K562 (cell line): ENCODE measurements at regions not wholly inside any gene's neighbourhood (a gene's known extent, or its start where the extent isn't known, plus 50 kb on each side); places are given as distances from the start of the nearest gene placed in this dataset.

Experiments
- ATAC-seq: fragments of 200-7000 bp; cut with Tn5 transposase; 3 replicates; pipeline ENCODE4 v1.9.1; 2020; ENCODE audit warnings: moderate library complexity
- BruUV-seq: library from RNA; stranded (reverse); fragments of 400-500 nt; replicated peaks from 2 replicates; lab custom pipeline; 2021; lab: Mats Ljungman, UMichigan
- CTCF ChIA-PET: fragments of 300-600 bp; formaldehyde crosslinking; extraction: SDS; loops from one replicate; lab custom pipeline; 2021; ENCODE audit warnings: low intra/inter-chr PET ratio; lab: Yijun Ruan, JAX
- POLR2A ChIA-PET: fragments of 300-600, 350-650 bp; sonication (Branson Sonifier 250); formaldehyde crosslinking; extraction: SDS; loops from one replicate; lab custom pipeline; 2021; ENCODE audit warnings: antibody characterized with exemption, inconsistent platforms; lab: Yijun Ruan, JAX
- DNase-seq, 4 experiments: peaks; one replicate each; pipeline versions ENCODE4 v3.0.0 to v3.0.0-alpha.2; 2011 to 2018; ENCODE audit warnings: low spot score in 3 of 4, mixed read lengths in 3 of 4; ENCODE audit errors: extremely low read depth in 1 of 4
- FAIRE-seq: peaks from 2 replicates; lab custom pipeline; 2011; peaks lifted over from hg19 to GRCh38; lab: Jason Lieb, UNC
- H2AFZ ChIP-seq: 2 replicates; pipeline ENCODE4 v1.6.0; 2011; ENCODE audit warnings: low read depth, low read length, control low read depth, inconsistent platforms
- H3K27ac ChIP-seq: fragments of 200-600 bp; 3 replicates; pipeline ENCODE4 v1.8.0; 2011; ENCODE audit warnings: low read depth, mild to moderate bottlenecking, control low read depth, inconsistent platforms, low read length, moderate library complexity, mixed read lengths; ENCODE audit errors: extremely low read depth
- H3K27me3 ChIP-seq, 2 experiments: fragments of 300-600 bp in 1 of 2; 2 replicates in 1 of 2; 3 replicates in 1 of 2; pipeline versions ENCODE4 v1.6.0 to v1.8.0; 2011; ENCODE audit warnings: inconsistent platforms in 2 of 2, low read length in 2 of 2, mild to moderate bottlenecking in 1 of 2, mixed read lengths in 1 of 2, moderate library complexity in 1 of 2; ENCODE audit not compliant: control insufficient read depth in 2 of 2, insufficient read depth in 2 of 2
- H3K36me3 ChIP-seq: fragments of 300-600 bp; 3 replicates; pipeline ENCODE4 v1.8.0; 2011; ENCODE audit warnings: mild to moderate bottlenecking, low read length, inconsistent platforms; ENCODE audit not compliant: control insufficient read depth, insufficient read depth
- H3K4me1 ChIP-seq, 2 experiments: fragments of 200-600 bp in 1 of 2; replicated peaks in 1 of 2; 2 replicates in 1 of 2; 3 replicates in 1 of 2; pipeline versions ENCODE4 v1.5.1 to v1.8.0; 2011; ENCODE audit warnings: inconsistent platforms in 2 of 2, low read length in 2 of 2, mild to moderate bottlenecking in 1 of 2, mixed read lengths in 1 of 2, moderate library complexity in 1 of 2; ENCODE audit not compliant: control insufficient read depth in 2 of 2, insufficient read depth in 2 of 2
- H3K4me2 ChIP-seq: 2 replicates; pipeline ENCODE4 v1.6.1; 2011; ENCODE audit warnings: low read length, control low read depth, inconsistent platforms, mixed read lengths; ENCODE audit not compliant: insufficient read depth
- H3K4me3 ChIP-seq: fragments of 200-600 bp; sonication (generic), shearing (Covaris generic); 2 replicates; pipeline ENCODE4 v1.5.1; 2016; ENCODE audit warnings: control low read depth, inconsistent platforms
- H3K79me2 ChIP-seq: fragments of 200-600 bp; 3 replicates; pipeline ENCODE4 v1.8.0; 2011; ENCODE audit warnings: low read length, inconsistent platforms; ENCODE audit not compliant: control insufficient read depth, insufficient read depth
- H3K9ac ChIP-seq, 2 experiments: 2 replicates each; pipeline versions ENCODE4 v1.6.0 to v1.6.1; 2011; ENCODE audit warnings: low read depth in 2 of 2, low read length in 2 of 2, control low read depth in 1 of 2, inconsistent platforms in 1 of 2, mild to moderate bottlenecking in 1 of 2, mixed read lengths in 1 of 2; ENCODE audit not compliant: insufficient read depth in 1 of 2
- H3K9me1 ChIP-seq: one replicate; pipeline ENCODE4 v1.6.0; 2011; ENCODE audit warnings: inconsistent platforms, mild to moderate bottlenecking, low read length, moderate library complexity; ENCODE audit not compliant: control insufficient read depth, insufficient read depth
- H3K9me3 ChIP-seq: replicated peaks from 2 replicates; pipeline ENCODE4 v1.5.1; 2011; ENCODE audit warnings: low read depth, low read length, inconsistent platforms; ENCODE audit not compliant: control insufficient read depth, insufficient read depth
- H4K20me1 ChIP-seq: replicated peaks from 2 replicates; pipeline ENCODE4 v1.6.1; 2011; ENCODE audit warnings: low read length, inconsistent platforms, mixed read lengths; ENCODE audit not compliant: control insufficient read depth, insufficient read depth
- DDX20 ChIP-seq: fragments of 450-650 bp; IDR thresholded peaks from 2 replicates; pipeline ENCODE4 v1.6.1; 2016; ENCODE audit warnings: missing genetic modification characterization, low read depth, mild to moderate bottlenecking, missing compliant biosample characterization, moderate library complexity
- ERF ChIP-seq: fragments of 450-650 bp; formaldehyde crosslinking; IDR thresholded peaks from 2 replicates; pipeline ENCODE4 v1.4.0; 2020; ENCODE audit warnings: mild to moderate bottlenecking, mixed read lengths
- GABPA ChIP-seq: fragments of 200-800 bp; sonication (Bioruptor generic); conservative IDR thresholded peaks from 2 replicates; pipeline ENCODE4 v1.6.1; 2016; ENCODE audit warnings: low read depth, missing genetic modification characterization, missing compliant biosample characterization
- MTA1 ChIP-seq: fragments of 450-650 bp; IDR thresholded peaks from 2 replicates; pipeline ENCODE4 v1.6.1; 2017; ENCODE audit warnings: borderline replicate concordance
- NFIC ChIP-seq: fragments of 450-650 bp; IDR thresholded peaks from 2 replicates; pipeline ENCODE4 v1.6.1; 2017; ENCODE audit warnings: mild to moderate bottlenecking, inconsistent platforms
- NFIX ChIP-seq: fragments of 250-450 bp; sonication (Bioruptor Pico); IDR thresholded peaks from 2 replicates; pipeline ENCODE4 v1.4.0; 2020; ENCODE audit warnings: low read depth, mild to moderate bottlenecking, moderate library complexity
- RUNX1 ChIP-seq: sonication (generic); IDR thresholded peaks from 2 replicates; pipeline ENCODE4 v1.6.1; 2016; ENCODE audit warnings: antibody characterized with exemption, low read depth
- SNIP1 ChIP-seq: fragments of 450-650 bp; IDR thresholded peaks from 2 replicates; pipeline ENCODE4 v1.7.1; 2017; ENCODE audit warnings: low read depth, mild to moderate bottlenecking
- SP2 ChIP-seq: IDR thresholded peaks from 2 replicates; pipeline ENCODE4 v1.6.1; 2011; ENCODE audit warnings: mild to moderate bottlenecking, low read depth, low read length, moderate library complexity; ENCODE audit not compliant: poor library complexity, severe bottlenecking; ENCODE audit errors: extremely low read depth
- SRSF7 ChIP-seq: fragments of 200-400 bp; formaldehyde crosslinking; optimal IDR thresholded peaks from 2 replicates; pipeline ENCODE3; 2017; ENCODE audit warnings: mild to moderate bottlenecking, low read depth, low read length
- TEAD4 ChIP-seq, 2 experiments: sonication (generic) in 1 of 2; formaldehyde crosslinking in 1 of 2; IDR thresholded peaks; 2 replicates each; pipeline versions ENCODE4 v1.6.1 to v1.8.0; 2012 to 2022; ENCODE audit warnings: borderline replicate concordance in 1 of 2, inconsistent platforms in 1 of 2, low read length in 1 of 2, mild to moderate bottlenecking in 1 of 2, missing genetic modification reagents in 1 of 2
- TRIM24 ChIP-seq, 2 experiments: fragments of 450-650 bp; IDR thresholded peaks; 2 replicates each; pipeline ENCODE4 v1.6.1; 2016
- XRCC5 ChIP-seq: fragments of 200-400 bp; formaldehyde crosslinking; IDR thresholded peaks from 2 replicates; pipeline ENCODE4 v1.6.1; 2017; ENCODE audit warnings: low read depth, mild to moderate bottlenecking, low read length
- ZMIZ1 ChIP-seq, 2 experiments: fragments of 150-350 bp in 1 of 2; IDR thresholded peaks; 2 replicates each; pipeline ENCODE4 v1.6.1; 2012 to 2016; ENCODE audit warnings: low read depth in 2 of 2, low read length in 2 of 2, mild to moderate bottlenecking in 1 of 2, moderate library complexity in 1 of 2
- ZNF695 ChIP-seq: fragments of 450-650 bp; formaldehyde crosslinking; IDR thresholded peaks from 2 replicates; pipeline ENCODE4 v1.4.0; 2020; ENCODE audit warnings: mild to moderate bottlenecking, moderate library complexity
- ZNF766 ChIP-seq: fragments of 200-800 bp; sonication (Bioruptor generic); conservative IDR thresholded peaks from 2 replicates; pipeline ENCODE4 v1.6.1; 2016; ENCODE audit warnings: missing genetic modification characterization, missing compliant biosample characterization
- WGBS: fragments of 100-300 bp; shearing (Covaris generic); methylation state at CpG from one replicate; pipeline ENCODE4 v1.1.6; 2016; ENCODE audit warnings: low coverage, mixed read lengths; ENCODE audit not compliant: insufficient coverage; ENCODE audit errors: missing lambda C conversion rate; 5-methylcytosine and 5-hydroxymethylcytosine counted together
- in situ Hi-C: fragments of 300-500 bp; cut with MboI; formaldehyde crosslinking; loops from 4 replicates; pipeline ENCODE4 v1.15.0; 2018; ENCODE audit warnings: inconsistent platforms, mixed read lengths
- intact Hi-C: fragments of 100-400 bp; cut with micrococcal nuclease; formaldehyde crosslinking; loops from 2 replicates; pipeline ENCODE4 v1.14.2; 2022
- TF ChIP-seq, protein P1 (sequence below): fragments of 250-450 bp; sonication (Bioruptor Pico); IDR thresholded peaks from 2 replicates; pipeline ENCODE4 v1.8.0; 2022; ENCODE audit warnings: inconsistent platforms, mild to moderate bottlenecking, moderate library complexity, borderline replicate concordance
- TF ChIP-seq, protein P2 (sequence below): IDR thresholded peaks from 2 replicates; pipeline ENCODE4 v1.6.1; 2016; ENCODE audit warnings: missing genetic modification characterization, missing compliant biosample characterization

- WGBS = 0% methylated on average over 3 of the region's 3 CpGs
- no peak for ATAC-seq
- intact Hi-C loops (no loop called here), in situ Hi-C loops (no loop called here)
- H3K9me3 ChIP-seq = no peaks in the 10 kb centered on the region
- no peak overlapping the region for H3K9ac ChIP-seq
- 0 out of 5 replicates have a peak, but pooled peaks cover 0 to 3% of the 10 kb centered on the region in 2 experiments for H3K4me1 ChIP-seq
- ChIA-PET POLR2A (no interaction called here), CTCF (no interaction called here)
- no peak overlapping the region for H3K4me2 ChIP-seq
- H3K79me2 ChIP-seq = no peaks in the 10 kb centered on the region
- FAIRE-seq = no peak
- H2AFZ ChIP-seq = no peak overlapping the region
- no peaks in the 10 kb centered on the region for H3K9me1 ChIP-seq
- no peaks in the 10 kb centered on the region for H3K27me3 ChIP-seq
- H3K36me3 ChIP-seq = no peaks in the 10 kb centered on the region
- no peaks in the 10 kb centered on the region for H4K20me1 ChIP-seq
- DNase-seq = peak in 3 of 4 experiments; percentile 10 to 48 (median 12)
- BruUV-seq = no TSS peak
- no peak overlapping the region for H3K4me3 ChIP-seq
- no peak overlapping the region for H3K27ac ChIP-seq
- TF ChIP-seq NFIX = no peak
- no peak for TF ChIP-seq ZNF766 (CRISPR knock-in tag)
- TF ChIP-seq, protein P1, sequence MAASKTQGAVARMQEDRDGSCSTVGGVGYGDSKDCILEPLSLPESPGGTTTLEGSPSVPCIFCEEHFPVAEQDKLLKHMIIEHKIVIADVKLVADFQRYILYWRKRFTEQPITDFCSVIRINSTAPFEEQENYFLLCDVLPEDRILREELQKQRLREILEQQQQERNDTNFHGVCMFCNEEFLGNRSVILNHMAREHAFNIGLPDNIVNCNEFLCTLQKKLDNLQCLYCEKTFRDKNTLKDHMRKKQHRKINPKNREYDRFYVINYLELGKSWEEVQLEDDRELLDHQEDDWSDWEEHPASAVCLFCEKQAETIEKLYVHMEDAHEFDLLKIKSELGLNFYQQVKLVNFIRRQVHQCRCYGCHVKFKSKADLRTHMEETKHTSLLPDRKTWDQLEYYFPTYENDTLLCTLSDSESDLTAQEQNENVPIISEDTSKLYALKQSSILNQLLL = no peak
- no peak for TF ChIP-seq ERF
- 0 out of 2 replicates have a peak, but pooled peaks have one; percentile 11 for TF ChIP-seq NFIC
- TF ChIP-seq SRSF7 = no peak
- TF ChIP-seq, protein P2, sequence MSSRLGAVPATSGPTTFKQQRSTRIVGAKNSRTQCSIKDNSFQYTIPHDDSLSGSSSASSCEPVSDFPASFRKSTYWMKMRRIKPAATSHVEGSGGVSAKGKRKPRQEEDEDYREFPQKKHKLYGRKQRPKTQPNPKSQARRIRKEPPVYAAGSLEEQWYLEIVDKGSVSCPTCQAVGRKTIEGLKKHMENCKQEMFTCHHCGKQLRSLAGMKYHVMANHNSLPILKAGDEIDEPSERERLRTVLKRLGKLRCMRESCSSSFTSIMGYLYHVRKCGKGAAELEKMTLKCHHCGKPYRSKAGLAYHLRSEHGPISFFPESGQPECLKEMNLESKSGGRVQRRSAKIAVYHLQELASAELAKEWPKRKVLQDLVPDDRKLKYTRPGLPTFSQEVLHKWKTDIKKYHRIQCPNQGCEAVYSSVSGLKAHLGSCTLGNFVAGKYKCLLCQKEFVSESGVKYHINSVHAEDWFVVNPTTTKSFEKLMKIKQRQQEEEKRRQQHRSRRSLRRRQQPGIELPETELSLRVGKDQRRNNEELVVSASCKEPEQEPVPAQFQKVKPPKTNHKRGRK (tag) = no peak
- TF ChIP-seq GABPA (tag) = no peak
- no peak for TF ChIP-seq SNIP1
- no peak for TF ChIP-seq RUNX1
- no peak for TF ChIP-seq ZNF695
- peak; percentile 90 for TF ChIP-seq TEAD4 (IDR thresholded peaks at IDR 0.05; ENCODE audit: low read length)
- no peak for TF ChIP-seq TEAD4 (CRISPR knock-in tag; IDR thresholded peaks at IDR 0.05; ENCODE audit: borderline replicate concordance)
- TF ChIP-seq SP2 = no peak
- TF ChIP-seq DDX20 (tag) = no peak
- no peak for TF ChIP-seq MTA1
- TF ChIP-seq XRCC5 = no peak
- TF ChIP-seq ZMIZ1 (IDR thresholded peaks at IDR 0.05; ENCODE audit: low read depth in 2 of 2, low read length in 2 of 2) = no peak
- TF ChIP-seq TRIM24 (IDR thresholded peaks at IDR 0.05) = no peak; a peak in 2 of 4 replicates
These were observed 135.3 kb downstream of the DIPK2A start for GRCh38 chr3:144106970-144107369.
